Cerebellar nuclear complex (tissue), 1 donor: ENCODE measurements at regions not wholly inside any gene's neighbourhood (a gene's known extent, or its start where the extent isn't known, plus 50 kb on each side); places are given as distances from the start of the nearest gene placed in this dataset.
"Not testable (repeated sequence)": the region's sequence is repeated elsewhere in the genome, so short reads cannot be mapped to it uniquely, and the experiment has no call there.

Experiments
- DNase-seq, 2 experiments: peaks; one replicate each; lab custom pipeline; 2025; lab: John Stamatoyannopoulos, UW

- DNase-seq, result no peak
Measured at GRCh38 chr18:78411539-78411938, 568.1 kb upstream of the SALL3 start.

- no peak for DNase-seq
Measured at GRCh38 chr18:78414302-78414701, 565.3 kb upstream of the SALL3 start.

- no peak for DNase-seq
Measured at GRCh38 chr18:78416853-78417252, 562.8 kb upstream of the SALL3 start.

- no peak for DNase-seq
Measured at GRCh38 chr18:78418379-78418778, 561.2 kb upstream of the SALL3 start.

- DNase-seq, result no peak
Measured at GRCh38 chr18:78419171-78419570, 560.4 kb upstream of the SALL3 start.

- DNase-seq, result no peak
Measured at GRCh38 chr18:78420116-78420515, 559.5 kb upstream of the SALL3 start.

GRCh38 chr18:78421392-78421791, 558.2 kb upstream of the SALL3 start:
- DNase-seq, result no peak

- no peak for DNase-seq
Measured at GRCh38 chr18:78422336-78422735, 557.3 kb upstream of the SALL3 start.

- no peak for DNase-seq
Measured at GRCh38 chr18:78423811-78424210, 555.8 kb upstream of the SALL3 start.

- DNase-seq, result no peak
Measured at GRCh38 chr18:78424403-78425018, 555.1 kb upstream of the SALL3 start.

- DNase-seq, result no peak
Measured at GRCh38 chr18:78425019-78425412, 554.6 kb upstream of the SALL3 start.

GRCh38 chr18:78427081-78427480, 552.5 kb upstream of the SALL3 start:
- no peak for DNase-seq

- no peak for DNase-seq
Measured at GRCh38 chr18:78429127-78430108, 550.2 kb upstream of the SALL3 start.

- no peak for DNase-seq
Measured at GRCh38 chr18:78430131-78430758, 549.4 kb upstream of the SALL3 start.

- no peak for DNase-seq
Measured at GRCh38 chr18:78431606-78432005, 548.0 kb upstream of the SALL3 start.

- no peak for DNase-seq
Measured at GRCh38 chr18:78433562-78433961, 546.1 kb upstream of the SALL3 start.

GRCh38 chr18:78436110-78436509, 543.5 kb upstream of the SALL3 start:
- no peak for DNase-seq

- not testable (repeated sequence) for DNase-seq
Measured at GRCh38 chr18:78438235-78438634, 541.4 kb upstream of the SALL3 start.

GRCh38 chr18:78445880-78446279, 533.7 kb upstream of the SALL3 start:
- DNase-seq, result no peak

- no peak for DNase-seq
Measured at GRCh38 chr18:78447211-78447610, 532.4 kb upstream of the SALL3 start.

- DNase-seq, result no peak
Measured at GRCh38 chr18:78448106-78448505, 531.5 kb upstream of the SALL3 start.

- no peak for DNase-seq
Measured at GRCh38 chr18:78448591-78448990, 531.0 kb upstream of the SALL3 start.

- DNase-seq, result no peak
Measured at GRCh38 chr18:78454221-78454620, 525.4 kb upstream of the SALL3 start.
